ENCODE measurements at regions not wholly inside any gene's neighbourhood (a gene's known extent, or its start where the extent isn't known, plus 50 kb on each side); places are given as distances from the start of the nearest gene placed in this dataset.

DNA sequence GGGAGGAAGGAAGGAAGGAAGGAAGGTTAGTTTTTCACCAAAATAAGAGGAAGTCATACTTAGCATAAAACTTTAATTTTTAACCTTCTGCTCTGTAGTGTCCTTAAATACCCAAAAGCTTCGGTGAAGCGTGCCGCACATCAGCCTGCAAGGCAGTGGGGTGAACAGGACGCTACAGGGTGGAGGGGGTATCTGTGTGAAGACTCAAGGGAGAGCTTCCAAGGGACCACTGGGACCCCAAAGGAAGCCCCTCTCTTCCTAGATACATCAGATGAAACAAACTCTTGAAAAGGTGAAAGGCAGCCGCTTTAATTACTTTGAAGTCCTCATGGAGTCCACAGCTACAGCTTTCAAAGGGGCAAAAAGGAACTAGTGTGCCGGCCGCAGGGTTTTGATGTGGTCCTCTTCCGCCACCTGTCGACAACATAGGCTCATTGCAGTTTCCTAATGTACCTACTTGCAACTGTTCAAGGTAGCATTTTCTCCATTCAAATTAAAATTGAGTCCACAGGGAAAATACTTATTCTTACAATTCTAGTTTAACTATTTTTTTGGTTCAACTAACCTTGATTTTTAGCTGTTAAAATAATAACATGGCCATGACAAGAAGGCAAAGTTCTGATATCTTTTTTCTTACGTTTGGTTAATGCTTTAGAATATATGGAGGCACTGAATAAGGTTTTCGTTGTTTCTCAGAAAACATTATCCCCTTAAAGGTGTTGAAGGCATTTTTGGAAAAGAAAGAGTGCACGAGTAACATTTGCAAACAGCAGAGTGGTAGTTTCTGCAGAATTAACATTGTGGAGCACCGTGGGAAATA, 135.0 kb upstream of the RIPOR2 start:
- peak; percentile 61 for DNase-seq

- DNase-seq, result no peak
Measured at GRCh38 chr6:25078141-25078540, 142.4 kb upstream of the RIPOR2 start.

DNA sequence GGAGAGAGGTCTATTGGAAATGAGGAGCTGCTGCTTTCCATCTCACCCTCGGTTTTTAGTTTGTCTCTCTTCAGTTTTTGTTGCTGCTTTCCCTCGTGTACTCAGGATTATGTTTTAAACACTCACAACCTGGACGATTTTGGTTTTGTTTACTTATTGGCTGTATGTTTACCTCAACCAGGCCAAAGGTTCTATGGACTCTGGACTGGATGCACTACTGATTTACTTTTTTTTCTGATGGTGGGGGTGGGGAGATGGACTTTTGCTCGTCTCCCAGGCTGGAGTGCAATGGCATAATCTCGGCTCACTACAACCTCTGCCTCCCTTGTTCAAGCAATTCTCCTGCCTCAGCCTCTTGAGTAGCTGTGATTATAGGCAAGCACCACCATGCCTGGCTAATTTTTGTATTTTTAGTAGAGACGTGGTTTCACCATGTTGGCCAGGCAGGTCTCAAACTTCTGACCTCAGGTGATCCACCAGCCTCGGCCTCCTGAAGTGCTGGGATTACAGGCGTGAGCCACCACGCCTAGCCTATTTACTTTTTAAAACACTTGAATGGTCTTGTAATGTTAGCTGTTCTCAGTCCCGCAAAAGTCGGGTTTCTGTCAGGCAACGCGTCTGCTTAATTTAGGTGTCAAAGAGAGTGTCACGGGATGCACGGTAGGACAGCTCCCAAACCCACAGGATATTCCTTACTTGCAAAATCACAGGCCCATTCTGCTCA, 148.2 kb upstream of the RIPOR2 start:
- no peak for DNase-seq

DNA sequence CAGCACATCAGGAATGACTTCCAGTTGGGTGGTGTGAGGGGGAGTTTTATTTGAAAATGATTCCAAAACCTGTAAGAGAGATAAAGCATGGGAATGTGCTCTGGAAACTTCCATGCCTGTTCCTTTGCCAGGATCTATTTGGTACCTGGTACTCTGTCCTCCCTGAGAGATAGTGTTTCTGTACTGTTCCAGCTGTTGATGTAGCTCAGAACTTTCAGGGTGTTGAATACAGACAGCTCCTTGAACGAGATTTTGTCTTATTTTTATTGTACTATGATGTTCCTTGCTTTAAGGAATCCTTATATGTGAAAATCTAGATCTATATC, 148.7 kb upstream of the RIPOR2 start:
- no peak for DNase-seq

DNA sequence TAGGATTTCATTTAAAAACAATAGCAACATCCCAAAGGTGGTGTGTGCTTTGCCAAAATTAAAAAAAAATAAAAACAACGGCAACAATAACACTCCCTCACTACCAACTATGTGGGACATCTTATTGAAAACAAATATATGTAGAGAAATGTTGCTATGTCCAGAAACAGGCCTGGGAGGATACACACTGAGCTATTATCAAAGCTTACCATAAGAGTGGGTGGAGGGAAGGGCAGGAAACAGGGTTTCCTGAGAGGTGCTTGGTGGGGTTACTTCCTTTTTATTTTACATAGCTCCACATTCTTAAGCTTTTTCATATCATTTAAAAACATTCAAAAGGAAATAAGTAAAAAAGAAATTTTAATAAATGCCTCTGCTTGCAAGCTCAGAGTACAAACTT, 150.0 kb upstream of the RIPOR2 start:
- DNase-seq, result no peak

DNA sequence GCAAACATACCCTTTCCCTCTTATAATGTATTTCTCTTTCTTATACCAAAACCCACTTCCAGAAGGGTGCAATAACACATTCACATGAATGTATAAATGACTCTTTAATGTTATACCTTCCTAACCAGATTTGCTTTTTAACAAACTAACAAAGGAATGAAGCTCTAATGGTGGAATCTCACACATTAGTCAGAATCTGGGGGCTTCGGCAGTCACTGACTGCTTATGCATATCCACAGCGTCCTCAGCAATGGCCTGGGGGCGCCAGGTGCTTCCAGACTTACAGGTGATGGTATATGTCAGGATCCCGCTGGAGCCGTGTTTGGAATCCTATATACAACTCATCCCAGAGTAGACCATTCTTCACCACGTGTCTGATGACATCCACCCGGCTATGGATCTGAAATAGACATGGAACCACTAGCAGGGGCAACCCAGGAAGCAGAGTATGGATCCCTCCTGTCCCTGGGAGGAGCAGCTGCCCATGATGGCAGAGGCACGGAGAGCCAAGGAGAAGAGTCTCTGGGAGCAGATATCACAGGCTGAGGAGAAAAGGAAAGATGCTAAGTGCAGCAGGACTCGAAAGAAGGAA, 150.8 kb upstream of the RIPOR2 start:
- DNase-seq, result no peak

- DNase-seq, result no peak
Measured at GRCh38 chr6:25088513-25088912, 152.8 kb upstream of the RIPOR2 start.

- DNase-seq, result no peak
Measured at GRCh38 chr6:25089442-25089841, 153.7 kb upstream of the RIPOR2 start.

DNA sequence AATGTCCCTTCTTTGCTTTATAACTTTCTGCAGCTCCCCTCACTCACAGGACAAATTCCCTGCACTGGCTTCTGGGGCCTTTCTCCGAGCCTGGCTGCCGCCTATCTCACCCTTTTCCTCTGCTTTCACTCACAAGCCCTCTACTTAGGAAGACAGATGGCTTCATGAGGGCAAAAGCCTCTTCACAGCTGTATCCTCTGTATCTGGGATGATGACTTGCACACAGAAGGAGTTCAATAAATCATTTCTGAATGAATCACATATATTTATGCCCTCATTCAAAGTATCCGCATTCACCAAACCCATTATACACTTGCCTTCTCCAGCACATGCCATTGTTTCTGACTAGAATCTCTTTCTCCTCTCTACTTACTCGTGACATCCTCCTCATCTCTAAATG, 159.0 kb upstream of the RIPOR2 start:
- DNase-seq, result no peak

GRCh38 chr6:25100288-25100687, 164.5 kb upstream of the RIPOR2 start:
- no peak for DNase-seq

GRCh38 chr6:25103603-25104002, 167.8 kb upstream of the RIPOR2 start:
- no peak for DNase-seq

GRCh38 chr6:25105070-25105925, 169.5 kb upstream of the RIPOR2 start:
- no peak for DNase-seq

GRCh38 chr6:25107218-25107617, 171.5 kb upstream of the RIPOR2 start:
- no peak for DNase-seq

DNA sequence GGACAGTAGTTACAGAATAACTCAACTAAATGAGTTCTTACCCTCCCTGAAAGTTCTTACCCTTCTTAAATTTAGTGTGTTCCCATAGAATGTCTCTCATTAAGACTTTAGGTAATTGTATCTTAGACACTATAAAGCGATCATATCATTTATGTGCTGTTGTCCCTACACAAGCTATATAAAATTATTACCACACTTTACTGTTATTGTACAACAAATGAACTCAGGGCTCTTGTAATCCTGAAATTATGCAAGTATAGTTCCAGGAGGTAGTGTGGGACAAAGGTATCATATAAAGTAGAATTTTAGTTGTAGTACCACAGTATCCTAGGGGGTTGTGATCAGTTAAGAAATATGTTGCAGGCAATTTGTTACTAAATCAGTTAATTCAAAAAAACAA, 167.4 kb upstream of the CARMIL1 start:
- no peak for DNase-seq

GRCh38 chr6:25112322-25112773, 166.8 kb upstream of the CARMIL1 start:
- DNase-seq, result no peak

DNA sequence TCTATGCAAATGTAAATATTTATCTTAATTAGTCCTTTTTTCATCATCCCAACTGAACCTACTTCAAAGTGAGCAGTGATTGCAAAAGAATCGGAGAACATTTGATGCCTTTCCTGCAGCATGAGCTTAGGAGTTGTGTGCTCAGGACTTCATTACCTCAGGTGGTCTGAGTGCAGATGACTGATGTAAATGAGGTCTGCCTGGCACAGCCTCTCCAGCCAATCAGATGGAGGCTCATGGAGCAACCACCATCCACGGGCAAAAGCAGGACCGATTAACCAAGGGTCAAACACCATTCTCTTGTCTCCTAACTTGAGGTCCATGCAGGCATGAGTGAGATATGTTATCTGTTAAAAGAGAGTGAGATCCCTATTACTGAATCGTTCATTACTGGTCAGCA, 165.7 kb upstream of the CARMIL1 start:
- DNase-seq, result no peak

GRCh38 chr6:25118038-25118437, 161.1 kb upstream of the CARMIL1 start:
- DNase-seq, result no peak

DNA sequence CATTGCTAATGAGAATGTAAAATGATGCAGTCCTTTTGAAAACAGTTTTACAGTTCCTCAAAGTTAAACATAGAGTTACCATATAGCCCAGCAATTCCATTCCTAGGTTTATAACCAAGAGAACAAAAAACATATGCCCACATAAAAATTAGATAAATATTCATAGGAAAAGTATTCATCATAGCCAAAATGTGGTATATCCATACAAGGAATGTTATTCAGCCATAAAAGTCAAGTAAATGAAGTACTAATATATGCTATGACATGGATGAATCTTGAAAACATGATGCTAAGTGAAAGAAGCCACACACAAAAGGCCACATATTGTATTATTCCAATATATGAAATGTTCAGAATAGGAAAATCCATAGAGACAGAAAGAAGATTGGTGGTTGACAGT, 158.0 kb upstream of the CARMIL1 start:
- no peak for DNase-seq

GRCh38 chr6:25122001-25122400, 157.2 kb upstream of the CARMIL1 start:
- DNase-seq, result no peak

DNA sequence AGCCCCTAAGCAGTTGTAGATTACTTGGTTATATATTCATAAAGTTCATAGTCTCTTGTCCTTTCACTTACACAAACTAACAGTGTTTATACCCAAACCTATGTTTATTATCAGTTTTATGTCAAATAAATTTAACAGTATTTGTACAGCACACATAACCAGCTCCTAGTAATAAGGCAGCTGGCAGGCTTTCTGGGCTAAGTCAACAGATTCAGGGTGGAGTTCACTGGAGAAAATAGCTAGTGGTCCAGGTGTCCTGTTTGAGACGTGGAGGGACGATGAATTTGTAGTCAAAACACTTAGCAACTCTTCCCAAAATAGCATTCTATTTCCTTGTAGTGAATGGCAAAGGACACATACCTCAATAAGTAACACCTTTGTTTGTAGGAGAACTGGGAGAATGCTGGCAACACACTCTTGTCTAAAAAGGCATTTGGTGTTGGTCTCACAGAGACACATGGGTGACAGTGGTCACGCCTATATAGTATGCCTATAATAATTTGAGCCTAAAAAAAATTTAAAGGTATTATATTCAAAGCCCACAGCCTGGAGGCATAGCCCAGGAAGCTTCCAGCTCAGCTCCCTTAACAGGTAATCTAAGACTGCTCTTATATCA, 156.4 kb upstream of the CARMIL1 start:
- DNase-seq, result no peak

DNA sequence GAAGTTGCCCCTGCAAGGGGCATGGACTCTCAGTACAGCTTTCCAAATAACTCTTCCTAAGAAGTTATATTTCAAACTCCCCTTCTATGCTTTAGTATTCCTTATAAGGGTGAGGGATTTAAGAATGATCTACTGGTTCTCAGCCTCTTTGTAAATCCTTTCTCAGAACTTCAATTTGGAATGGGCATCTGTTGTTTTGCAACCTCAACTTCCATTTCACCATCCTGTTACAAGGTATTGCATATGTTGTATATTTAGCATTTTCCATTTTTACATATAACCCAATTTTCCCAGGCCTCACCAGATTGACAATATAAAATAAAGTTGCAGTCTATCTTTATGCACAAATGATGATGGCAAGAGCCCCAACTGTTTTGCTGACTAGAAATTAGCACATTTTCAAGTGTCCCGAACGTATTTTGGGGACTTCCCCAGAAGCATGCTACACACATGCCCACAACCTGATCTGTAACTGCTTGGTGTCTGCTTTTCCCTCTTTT, 154.9 kb upstream of the CARMIL1 start:
- DNase-seq, result no peak

GRCh38 chr6:25125736-25126135, 153.4 kb upstream of the CARMIL1 start:
- DNase-seq, result no peak

Data from stimulated activated naive CD4-positive, alpha-beta T cell treated with Interleukin-2 at 50 U/mL for 16 hours (primary cell).